ENCODE measurements at regions not wholly inside any gene's neighbourhood (a gene's known extent, or its start where the extent isn't known, plus 50 kb on each side); places are given as distances from the start of the nearest gene placed in this dataset.

- peaks cover 27% of the 10 kb centered on the region for H3K9me3 Mint-ChIP-seq
- no peak overlapping the region for H3K4me3 Mint-ChIP-seq
These were observed 295.9 kb downstream of the FOXG1 start for GRCh38 chr14:29062466-29062865.

GRCh38 chr14:29062976-29063375 lies 296.4 kb downstream of the FOXG1 start:
- Mint-ChIP-seq H3K9me3 (peaks cover 32% of the 10 kb centered on the region), H3K27me3 (ENCODE audit: insufficient read depth) (no peaks in the 10 kb centered on the region), H3K27ac (no peak overlapping the region), H3K4me3 (no peak overlapping the region), H3K4me1 (ENCODE audit: low read depth) (no peaks in the 10 kb centered on the region), H3K36me3 (ENCODE audit: low read depth) (no peaks in the 10 kb centered on the region)
- intact Hi-C loops (cut with micrococcal nuclease), result no loop called here
- no peak for DNase-seq (ENCODE audit: low spot score)

More at GRCh38 chr14:29062466-29062865, 295.9 kb downstream of the FOXG1 start:
- intact Hi-C loops (cut with micrococcal nuclease), result no loop called here
- Mint-ChIP-seq H3K27me3 (ENCODE audit: insufficient read depth) (no peaks in the 10 kb centered on the region), H3K36me3 (ENCODE audit: low read depth) (no peaks in the 10 kb centered on the region), H3K27ac (no peak overlapping the region), H3K4me1 (ENCODE audit: low read depth) (no peaks in the 10 kb centered on the region)
- no peak for DNase-seq (ENCODE audit: low spot score)

GRCh38 chr14:29064305-29064900 lies 297.8 kb downstream of the FOXG1 start:
- Mint-ChIP-seq H3K9me3 (peaks cover 40% of the 10 kb centered on the region), H3K27me3 (ENCODE audit: insufficient read depth) (no peaks in the 10 kb centered on the region), H3K4me1 (ENCODE audit: low read depth) (no peaks in the 10 kb centered on the region), H3K36me3 (ENCODE audit: low read depth) (no peaks in the 10 kb centered on the region), H3K27ac (no peak overlapping the region), H3K4me3 (no peak overlapping the region)
- intact Hi-C loops (cut with micrococcal nuclease), result no loop called here
- no peak for DNase-seq (ENCODE audit: low spot score)

GRCh38 chr14:29069228-29069627 lies 302.6 kb downstream of the FOXG1 start:
- Mint-ChIP-seq H3K9me3 (peaks cover 50% of the 10 kb centered on the region), H3K27ac (no peak overlapping the region), H3K36me3 (ENCODE audit: low read depth) (no peaks in the 10 kb centered on the region)

GRCh38 chr14:29075761-29076160 lies 309.2 kb downstream of the FOXG1 start:
- no peak overlapping the region for H3K27ac Mint-ChIP-seq
- H3K4me1 Mint-ChIP-seq (ENCODE audit: low read depth), result no peaks in the 10 kb centered on the region
- H3K4me3 Mint-ChIP-seq, result no peak overlapping the region
- no peaks in the 10 kb centered on the region for H3K36me3 Mint-ChIP-seq (ENCODE audit: low read depth)
- intact Hi-C loops (cut with micrococcal nuclease), result no loop called here
- peaks cover 31% of the 10 kb centered on the region for H3K9me3 Mint-ChIP-seq
- DNase-seq (ENCODE audit: low spot score), result no peak
- no peaks in the 10 kb centered on the region for H3K27me3 Mint-ChIP-seq (ENCODE audit: insufficient read depth)

More at GRCh38 chr14:29069228-29069627, 302.6 kb downstream of the FOXG1 start:
- no peak overlapping the region for H3K4me3 Mint-ChIP-seq
- H3K4me1 Mint-ChIP-seq (ENCODE audit: low read depth), result no peaks in the 10 kb centered on the region
- DNase-seq (ENCODE audit: low spot score), result no peak
- intact Hi-C loops (cut with micrococcal nuclease), result no loop called here
- H3K27me3 Mint-ChIP-seq (ENCODE audit: insufficient read depth), result no peaks in the 10 kb centered on the region

GRCh38 chr14:29077916-29078315 lies 311.3 kb downstream of the FOXG1 start:
- H3K4me3 Mint-ChIP-seq, result no peak overlapping the region
- intact Hi-C loops (cut with micrococcal nuclease), result no loop called here
- no peaks in the 10 kb centered on the region for H3K4me1 Mint-ChIP-seq (ENCODE audit: low read depth)

GRCh38 chr14:29078810-29079522 lies 312.4 kb downstream of the FOXG1 start:
- H3K27ac Mint-ChIP-seq, result no peak overlapping the region
- no peak for DNase-seq (ENCODE audit: low spot score)
- H3K9me3 Mint-ChIP-seq, result peaks cover 26% of the 10 kb centered on the region
- intact Hi-C loops (cut with micrococcal nuclease), result no loop called here
- H3K27me3 Mint-ChIP-seq (ENCODE audit: insufficient read depth), result no peaks in the 10 kb centered on the region
- H3K4me3 Mint-ChIP-seq, result no peak overlapping the region
- no peaks in the 10 kb centered on the region for H3K36me3 Mint-ChIP-seq (ENCODE audit: low read depth)
- H3K4me1 Mint-ChIP-seq (ENCODE audit: low read depth), result no peaks in the 10 kb centered on the region

More at GRCh38 chr14:29077916-29078315, 311.3 kb downstream of the FOXG1 start:
- Mint-ChIP-seq H3K27ac (no peak overlapping the region), H3K9me3 (peaks cover 31% of the 10 kb centered on the region), H3K27me3 (ENCODE audit: insufficient read depth) (no peaks in the 10 kb centered on the region), H3K36me3 (ENCODE audit: low read depth) (no peaks in the 10 kb centered on the region)
- DNase-seq (ENCODE audit: low spot score), result no peak

GRCh38 chr14:29085546-29085945 lies 319.0 kb downstream of the FOXG1 start:
- Mint-ChIP-seq H3K4me3 (no peak overlapping the region), H3K27me3 (ENCODE audit: insufficient read depth) (no peaks in the 10 kb centered on the region), H3K9me3 (peaks cover 21% of the 10 kb centered on the region), H3K27ac (no peak overlapping the region), H3K36me3 (ENCODE audit: low read depth) (no peaks in the 10 kb centered on the region), H3K4me1 (ENCODE audit: low read depth) (no peaks in the 10 kb centered on the region)
- DNase-seq (ENCODE audit: low spot score), result no peak
- intact Hi-C loops (cut with micrococcal nuclease), result no loop called here

- intact Hi-C loops (cut with micrococcal nuclease), result no loop called here
- no peaks in the 10 kb centered on the region for H3K36me3 Mint-ChIP-seq (ENCODE audit: low read depth)
These were observed 323.3 kb downstream of the FOXG1 start for GRCh38 chr14:29089849-29090248.

GRCh38 chr14:29092121-29092520 lies 325.5 kb downstream of the FOXG1 start:
- Mint-ChIP-seq H3K9me3 (peaks cover 25% of the 10 kb centered on the region), H3K27me3 (ENCODE audit: insufficient read depth) (no peaks in the 10 kb centered on the region), H3K36me3 (ENCODE audit: low read depth) (no peaks in the 10 kb centered on the region), H3K27ac (no peak overlapping the region), H3K4me3 (no peak overlapping the region), H3K4me1 (ENCODE audit: low read depth) (no peaks in the 10 kb centered on the region)
- DNase-seq (ENCODE audit: low spot score), result no peak
- intact Hi-C loops (cut with micrococcal nuclease), result no loop called here

More at GRCh38 chr14:29089849-29090248, 323.3 kb downstream of the FOXG1 start:
- H3K4me1 Mint-ChIP-seq (ENCODE audit: low read depth), result no peaks in the 10 kb centered on the region
- no peak overlapping the region for H3K4me3 Mint-ChIP-seq
- no peaks in the 10 kb centered on the region for H3K27me3 Mint-ChIP-seq (ENCODE audit: insufficient read depth)
- no peak overlapping the region for H3K27ac Mint-ChIP-seq
- H3K9me3 Mint-ChIP-seq, result peaks cover 17% of the 10 kb centered on the region
- DNase-seq (ENCODE audit: low spot score), result no peak

GRCh38 chr14:29097476-29097875 lies 330.9 kb downstream of the FOXG1 start:
- peaks cover 29% of the 10 kb centered on the region for H3K9me3 Mint-ChIP-seq
- no peaks in the 10 kb centered on the region for H3K36me3 Mint-ChIP-seq (ENCODE audit: low read depth)
- intact Hi-C loops (cut with micrococcal nuclease), result no loop called here
- H3K4me1 Mint-ChIP-seq (ENCODE audit: low read depth), result no peaks in the 10 kb centered on the region
- H3K27me3 Mint-ChIP-seq (ENCODE audit: insufficient read depth), result no peaks in the 10 kb centered on the region
- no peak overlapping the region for H3K27ac Mint-ChIP-seq
- DNase-seq (ENCODE audit: low spot score), result no peak
- H3K4me3 Mint-ChIP-seq, result no peak overlapping the region

- Mint-ChIP-seq H3K27me3 (ENCODE audit: insufficient read depth) (no peaks in the 10 kb centered on the region), H3K9me3 (peaks cover 36% of the 10 kb centered on the region), H3K4me1 (ENCODE audit: low read depth) (no peaks in the 10 kb centered on the region), H3K4me3 (no peak overlapping the region), H3K36me3 (ENCODE audit: low read depth) (no peaks in the 10 kb centered on the region), H3K27ac (no peak overlapping the region)
- intact Hi-C loops (cut with micrococcal nuclease), result no loop called here
- no peak for DNase-seq (ENCODE audit: low spot score)
These were observed 332.1 kb downstream of the FOXG1 start for GRCh38 chr14:29098656-29099055.

GRCh38 chr14:29102266-29102665 lies 335.7 kb downstream of the FOXG1 start:
- H3K4me3 Mint-ChIP-seq, result no peak overlapping the region
- H3K27ac Mint-ChIP-seq, result no peak overlapping the region
- intact Hi-C loops (cut with micrococcal nuclease), result no loop called here
- peaks cover 35% of the 10 kb centered on the region for H3K9me3 Mint-ChIP-seq
- H3K4me1 Mint-ChIP-seq (ENCODE audit: low read depth), result no peaks in the 10 kb centered on the region
- H3K27me3 Mint-ChIP-seq (ENCODE audit: insufficient read depth), result no peaks in the 10 kb centered on the region
- H3K36me3 Mint-ChIP-seq (ENCODE audit: low read depth), result no peaks in the 10 kb centered on the region
- DNase-seq (ENCODE audit: low spot score), result no peak

Data from activated T-helper 1 cell treated with anti-CD3 and anti-CD28 coated beads, Interleukin-12 subunit alpha, Interleukin-12 subunit beta, Interleukin-2, Interleukin-4 antibody, amounts not matched to agents 30 ng/mL and 10 ng/mL and 1 ng/mL, durations not matched to agents 14 hours and 24 hours and 36 hours (primary cell).